CD4-positive, alpha-beta T cell treated with Interleukin-4 for 4 hours (primary cell): ENCODE measurements at regions not wholly inside any gene's neighbourhood (a gene's known extent, or its start where the extent isn't known, plus 50 kb on each side); places are given as distances from the start of the nearest gene placed in this dataset.
"Not testable (repeated sequence)": the region's sequence is repeated elsewhere in the genome, so short reads cannot be mapped to it uniquely, and the experiment has no call there.

ENCODE experiments used
- DNase-seq: peaks from one replicate; pipeline ENCODE4 v3.0.0-alpha.2; 2020

DNA sequence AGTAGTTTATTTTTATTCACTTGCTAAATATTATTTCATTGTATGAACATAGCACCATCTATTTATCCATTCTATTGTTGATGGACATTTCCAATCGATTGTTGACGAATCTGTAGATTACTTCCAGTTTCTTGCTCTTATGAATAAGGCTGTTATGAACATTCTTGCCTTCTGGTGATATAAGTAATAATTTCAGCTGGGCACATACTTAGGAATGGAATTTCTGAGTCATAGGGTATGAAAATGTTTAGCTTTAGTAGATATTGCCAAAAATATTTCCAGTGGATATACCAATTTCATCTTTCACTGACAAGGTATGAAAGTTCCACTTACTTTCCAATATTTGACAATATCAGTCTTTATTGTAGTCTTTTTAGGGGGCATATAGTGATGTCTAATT, 468.5 kb downstream of the ETNK1 start:
- no peak for DNase-seq

DNA sequence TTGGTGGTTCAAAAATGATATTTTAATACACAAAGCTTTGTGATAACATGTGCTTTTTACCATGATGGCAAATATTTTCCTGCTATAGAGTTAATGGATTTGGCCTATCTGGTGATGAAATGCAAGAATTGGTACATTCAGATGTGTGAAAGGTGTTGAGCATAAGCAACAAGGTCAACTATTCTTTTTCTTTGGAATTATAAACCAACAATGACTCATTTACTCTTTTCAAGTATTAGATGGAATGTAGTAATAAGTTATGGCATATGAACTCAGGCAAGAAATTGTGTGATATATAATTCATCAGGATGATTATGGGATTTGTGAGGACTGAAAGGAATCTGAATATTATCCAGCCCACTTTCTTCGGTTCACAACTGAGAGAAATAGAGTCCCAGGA, 471.4 kb downstream of the ETNK1 start:
- DNase-seq = no peak

- DNase-seq = no peak
These were observed 473.1 kb downstream of the ETNK1 start for GRCh38 chr12:23098110-23098509.

DNA sequence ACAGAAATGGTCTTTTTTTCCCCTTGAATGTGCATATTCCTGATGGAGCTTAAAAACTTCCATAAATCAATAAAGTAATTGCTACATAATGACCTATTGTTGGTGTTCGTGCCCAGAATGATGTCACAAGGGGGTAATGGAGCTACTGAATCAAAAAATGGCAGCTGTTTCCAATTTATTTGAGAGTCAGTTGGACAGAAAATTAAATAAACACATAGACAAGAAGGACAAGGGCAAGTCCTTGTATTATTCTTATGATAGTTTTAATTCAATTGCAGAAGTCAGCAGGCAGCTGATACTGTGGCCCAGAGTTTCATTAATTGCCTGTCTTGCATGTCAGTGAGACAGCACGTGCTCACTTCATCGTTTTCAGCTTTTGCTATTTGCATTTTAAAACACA, 473.5 kb downstream of the ETNK1 start:
- DNase-seq = no peak

DNA sequence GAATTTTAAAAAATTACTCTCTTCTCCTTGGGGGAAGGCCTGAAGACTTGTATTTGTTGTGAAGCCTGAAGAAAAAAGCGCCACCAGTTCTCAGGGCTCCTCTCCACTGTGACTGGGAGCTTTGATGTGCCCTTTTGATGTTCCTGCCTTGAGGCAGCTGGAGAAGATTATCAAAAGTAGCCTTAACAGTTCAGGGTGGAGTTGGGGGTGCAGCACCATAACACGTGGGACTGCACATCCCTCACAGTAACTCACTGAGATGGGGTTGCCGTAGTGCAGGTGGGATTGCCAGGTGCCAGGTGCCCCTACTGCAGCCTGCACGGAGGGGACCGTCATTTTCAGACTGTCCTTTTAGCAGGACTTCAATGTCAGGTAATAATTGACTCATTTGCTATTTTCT, 474.1 kb downstream of the ETNK1 start:
- DNase-seq = no peak

- DNase-seq = no peak
These were observed 474.6 kb downstream of the ETNK1 start for GRCh38 chr12:23099604-23100003.

- DNase-seq = no peak
These were observed 484.0 kb downstream of the ETNK1 start for GRCh38 chr12:23108957-23109356.

DNA sequence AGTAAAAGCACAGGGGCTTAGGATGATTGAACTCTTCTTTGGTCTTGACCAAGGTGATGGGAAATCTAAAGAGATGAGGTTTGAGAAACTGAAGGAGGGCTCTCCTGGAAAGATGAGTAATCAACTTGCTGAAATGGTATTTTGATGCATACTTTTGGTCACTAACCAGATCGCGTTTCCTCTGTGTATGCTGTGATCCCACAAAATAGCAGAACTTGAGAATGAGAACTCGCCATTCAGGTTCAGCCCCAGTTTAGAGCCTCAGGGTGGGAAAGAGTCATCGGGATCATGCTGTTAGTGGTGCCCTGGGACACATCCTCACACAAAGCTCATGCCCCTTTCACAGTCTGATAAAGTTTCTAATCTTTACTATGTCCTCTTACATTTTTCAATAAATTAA, 488.8 kb downstream of the ETNK1 start:
- DNase-seq = no peak

DNA sequence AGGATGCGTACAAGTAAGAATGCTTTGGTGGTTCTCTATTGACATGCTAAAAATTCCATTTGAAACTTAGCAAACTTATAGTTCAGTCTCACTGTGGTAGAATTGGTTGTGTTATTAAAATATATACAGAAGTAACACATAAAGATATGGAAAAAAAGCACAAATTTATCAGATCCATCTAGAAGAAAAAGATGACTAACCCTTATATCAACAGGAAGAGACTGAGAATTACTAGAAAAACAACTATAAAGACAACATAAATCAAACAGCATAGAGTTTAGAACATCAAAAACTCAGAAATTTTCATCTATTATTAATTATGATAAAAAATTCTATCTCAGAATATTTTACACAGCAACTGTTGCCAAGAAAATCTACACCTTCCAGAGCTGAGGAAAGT, 491.0 kb downstream of the ETNK1 start:
- DNase-seq = no peak

- DNase-seq = no peak
These were observed 501.8 kb downstream of the ETNK1 start for GRCh38 chr12:23126794-23127193.

GRCh38 chr12:23127701-23128100, 502.7 kb downstream of the ETNK1 start:
- DNase-seq = no peak

DNA sequence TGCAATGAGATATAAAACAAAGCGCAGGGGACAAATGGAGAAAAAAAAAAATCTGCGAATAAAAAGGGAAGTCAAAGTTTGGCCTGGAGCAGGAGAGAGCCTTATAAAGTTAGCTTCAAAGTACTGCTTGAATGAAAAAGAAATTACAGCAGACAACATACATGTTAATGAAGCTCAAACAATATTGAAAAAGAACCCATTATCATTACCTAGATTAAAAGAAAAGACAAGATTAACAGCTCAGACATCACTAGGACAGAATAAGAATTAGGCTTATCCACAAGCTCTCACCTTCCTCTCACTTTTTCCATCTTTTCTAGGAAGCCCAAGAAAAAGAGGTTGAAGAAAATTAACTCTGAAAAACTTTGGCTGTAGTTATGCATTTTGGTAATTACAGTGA, 503.5 kb downstream of the ETNK1 start:
- no peak for DNase-seq

GRCh38 chr12:23132357-23132756, 507.4 kb downstream of the ETNK1 start:
- no peak for DNase-seq

DNA sequence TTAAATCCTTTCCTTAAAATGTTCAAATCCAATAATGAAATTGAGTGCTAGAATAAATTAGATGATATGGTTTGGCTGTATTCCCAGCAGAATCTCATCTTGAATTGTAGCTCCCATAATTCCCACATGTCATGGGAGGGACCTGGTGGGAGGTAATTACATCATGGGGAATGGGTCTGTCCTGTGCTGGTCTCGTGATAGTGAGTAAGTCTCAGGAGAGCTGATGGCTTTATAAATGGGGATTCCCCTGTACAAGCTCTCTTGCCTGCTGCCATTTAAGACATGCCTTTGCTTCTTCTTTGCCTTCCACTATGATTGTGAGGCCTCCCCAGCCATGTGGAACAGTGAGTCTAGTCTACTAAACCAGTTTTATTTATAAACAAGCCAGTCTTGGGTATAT, 508.5 kb downstream of the ETNK1 start:
- DNase-seq = no peak

GRCh38 chr12:23139026-23139425, 514.1 kb downstream of the ETNK1 start:
- DNase-seq = no peak

DNA sequence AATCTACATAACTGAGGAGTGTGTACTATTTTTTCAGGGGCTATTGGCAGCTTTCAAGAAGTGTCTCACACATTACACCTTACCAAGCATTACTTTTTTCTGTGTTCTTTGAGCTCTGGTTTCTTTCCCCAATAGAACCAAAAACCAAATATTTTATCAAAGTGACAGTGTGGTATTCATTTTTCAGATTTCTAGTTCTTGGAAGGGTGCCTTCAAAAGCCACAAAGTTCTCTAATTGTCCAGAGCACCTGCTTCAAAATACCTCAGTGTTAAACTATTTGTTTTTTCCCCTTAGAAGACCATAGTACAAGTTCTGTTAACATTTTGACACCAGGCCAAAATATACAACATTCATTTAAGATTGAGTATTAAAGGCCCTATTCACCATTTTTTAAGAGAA, 515.7 kb downstream of the ETNK1 start:
- DNase-seq = no peak

DNA sequence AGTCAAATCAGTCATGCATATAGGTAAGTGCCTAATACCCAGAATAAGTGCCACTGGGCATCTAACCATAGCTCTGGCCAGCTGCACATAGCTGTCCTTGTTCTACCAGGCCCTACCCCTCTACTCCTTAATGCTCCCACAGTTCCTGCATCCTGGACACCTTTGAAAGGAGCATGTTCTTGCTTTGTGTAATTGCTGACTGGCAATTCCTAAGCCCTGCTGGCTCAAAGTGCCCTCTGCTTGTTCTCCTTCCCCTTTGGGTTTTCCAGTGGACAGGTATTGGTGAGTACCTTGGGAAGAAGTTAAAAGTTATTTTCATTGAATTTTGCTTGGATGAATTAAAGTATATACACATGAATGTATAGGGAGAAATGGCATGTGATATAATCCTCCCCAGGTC, 516.4 kb downstream of the ETNK1 start:
- DNase-seq = no peak

DNA sequence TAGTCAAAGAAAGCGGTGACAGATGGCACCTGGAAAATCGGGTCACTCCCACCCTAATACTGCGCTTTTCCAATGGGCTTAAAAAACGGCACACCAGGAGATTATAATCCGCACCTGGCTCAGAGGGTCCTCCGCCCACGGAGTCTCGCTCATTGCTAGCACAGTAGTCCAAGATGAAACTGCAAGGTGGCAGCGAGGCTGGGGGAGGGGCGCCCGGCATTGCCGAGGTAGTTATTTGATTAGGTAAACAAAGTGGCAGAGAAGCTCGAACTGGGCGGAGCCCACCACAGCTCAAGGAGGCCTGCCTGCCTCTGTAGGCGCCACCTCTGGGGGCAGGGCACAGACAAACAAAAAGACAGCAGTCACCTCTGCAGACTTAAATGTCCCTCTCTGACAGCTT, 521.1 kb downstream of the ETNK1 start:
- not testable (repeated sequence) for DNase-seq

DNA sequence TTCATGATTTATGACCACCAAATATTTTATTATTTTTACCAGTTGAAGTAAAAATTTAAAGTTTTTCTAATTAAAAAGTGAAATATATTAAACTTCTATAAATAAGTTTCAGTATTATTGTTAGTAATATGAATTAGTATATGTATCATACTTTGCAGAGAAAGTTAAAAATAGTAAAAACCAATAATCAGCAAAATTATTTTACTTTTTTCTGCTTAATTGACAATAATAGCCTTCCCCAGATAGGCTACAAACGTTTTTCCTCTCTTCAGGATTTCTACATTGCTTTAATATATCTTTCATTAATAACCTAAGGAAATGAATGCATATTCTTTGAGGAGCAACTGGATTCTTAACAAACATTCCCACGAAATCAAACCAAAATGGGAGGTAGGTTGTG, 543.5 kb downstream of the ETNK1 start:
- no peak for DNase-seq

GRCh38 chr12:23169012-23169695, 544.2 kb downstream of the ETNK1 start:
- no peak for DNase-seq

DNA sequence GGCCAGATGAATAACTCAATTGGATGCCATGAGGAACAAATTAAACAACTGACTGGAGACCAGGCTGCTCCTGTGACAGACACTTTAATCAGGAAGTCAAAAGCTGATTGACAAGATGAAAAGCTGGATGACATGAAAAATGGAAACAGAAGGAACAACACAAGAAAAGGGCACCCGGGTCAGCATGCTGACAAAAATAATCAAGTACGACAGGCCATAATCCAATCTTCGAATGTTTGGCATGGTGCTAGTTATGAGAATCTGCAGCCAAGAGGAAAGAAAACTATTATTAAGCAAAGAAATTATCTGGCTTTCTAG, 544.7 kb downstream of the ETNK1 start:
- DNase-seq = no peak

DNA sequence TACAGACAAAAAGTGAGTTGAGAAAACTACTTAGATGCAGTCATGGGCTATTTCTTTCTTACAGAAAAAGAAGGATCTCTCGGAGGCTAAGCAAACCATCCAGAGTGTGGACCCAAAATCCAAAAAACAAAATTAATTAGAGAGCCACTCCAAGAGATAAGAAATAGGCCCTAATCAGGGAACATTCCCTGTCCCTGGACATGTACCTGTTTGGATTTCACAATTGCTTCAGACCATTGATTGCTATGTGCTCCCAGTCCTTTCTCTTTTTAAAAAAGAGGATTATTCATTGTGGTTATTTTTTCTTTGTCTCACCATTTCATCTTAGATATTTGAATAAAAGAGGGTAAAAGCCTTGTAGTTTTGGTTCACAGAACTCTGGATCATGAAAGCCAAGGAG, 549.9 kb downstream of the ETNK1 start:
- DNase-seq = no peak

- no peak for DNase-seq
These were observed 560.4 kb downstream of the ETNK1 start for GRCh38 chr12:23185346-23185745.

DNA sequence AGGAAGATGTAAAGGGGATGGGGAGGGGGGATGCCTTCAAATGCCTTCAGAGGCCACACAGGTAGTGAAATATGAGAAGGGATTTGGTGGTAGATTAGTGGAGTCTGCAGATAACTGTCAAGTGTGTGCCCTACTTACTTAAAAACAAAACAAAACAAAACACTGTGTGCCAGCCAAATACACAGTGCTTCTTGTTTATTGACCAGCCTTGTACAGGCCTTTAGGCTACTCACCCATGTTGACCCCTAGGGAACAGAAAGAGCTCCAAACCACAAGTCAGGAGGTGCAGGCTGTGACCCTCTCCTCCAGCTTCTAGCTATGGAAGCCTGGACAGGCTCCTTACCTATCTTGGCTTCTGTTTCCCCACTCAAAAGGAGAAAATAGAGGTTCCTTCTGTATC, 562.0 kb downstream of the ETNK1 start:
- DNase-seq = no peak

DNA sequence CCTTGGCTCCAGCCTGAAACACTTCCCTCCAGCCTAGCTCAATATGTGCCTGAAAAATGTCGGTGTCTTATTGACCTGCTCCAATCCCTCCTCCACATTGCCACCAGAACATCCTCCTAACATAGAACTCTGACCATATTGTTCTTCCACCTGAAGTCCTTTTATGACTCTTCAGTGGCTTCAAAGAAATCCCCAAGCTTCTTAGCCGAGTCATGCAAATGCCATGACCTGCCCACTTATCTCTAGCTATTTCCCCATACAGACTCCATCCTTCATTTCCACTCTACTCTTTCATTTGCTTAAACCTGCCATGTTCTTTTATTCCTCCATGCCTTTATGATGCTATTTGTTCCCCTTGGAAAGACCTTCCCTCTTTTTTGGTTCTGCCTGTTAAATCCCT, 568.6 kb downstream of the ETNK1 start:
- DNase-seq = no peak

GRCh38 chr12:23197266-23197665, 572.3 kb downstream of the ETNK1 start:
- DNase-seq = no peak
